ENCODE measurements at regions not wholly inside any gene's neighbourhood (a gene's known extent, or its start where the extent isn't known, plus 50 kb on each side); places are given as distances from the start of the nearest gene placed in this dataset.

- DNase-seq (ENCODE audit: low spot score): no peak
- no peaks in the 10 kb centered on the region for H3K79me2 ChIP-seq
- H3K4me2 ChIP-seq: no peak overlapping the region
- no peak overlapping the region for H2AFZ ChIP-seq
- TF ChIP-seq EZH2 (IDR thresholded peaks at IDR 0.05; ENCODE audit: borderline replicate concordance) (no peak), CTCF (IDR thresholded peaks at IDR 0.05; ENCODE audit: poor library complexity) (no peak), EZH2phosphoT487 (IDR thresholded peaks at IDR 0.05; ENCODE audit: low read depth, severe bottlenecking, unreplicated experiment) (no peak)
- no peaks in the 10 kb centered on the region for H3K9me2 ChIP-seq (replicated peaks; ENCODE audit: insufficient read depth)
- H3K27ac ChIP-seq: no peak overlapping the region
- no peaks in the 10 kb centered on the region for H3K9me3 ChIP-seq (ENCODE audit: low read depth)
- WGBS (ENCODE audit: low lambda C conversion rate, missing lambda C conversion rate): 68% methylated on average over 1 of the region's 1 CpG
- no peaks in the 10 kb centered on the region for H4K20me1 ChIP-seq (ENCODE audit: insufficient read depth, poor library complexity, severe bottlenecking)
- H3K4me3 ChIP-seq: no peak overlapping the region
- H3K27me3 ChIP-seq: no peaks in the 10 kb centered on the region
- no peaks in the 10 kb centered on the region for H3K4me1 ChIP-seq (ENCODE audit: insufficient read depth)
- no peaks in the 10 kb centered on the region for H3K36me3 ChIP-seq (replicated peaks; ENCODE audit: insufficient read depth, low read depth)
Measured at GRCh38 chr2:221085341-221085900, 486.7 kb downstream of the EPHA4 start.

- H3K27me3 ChIP-seq: no peaks in the 10 kb centered on the region
- TF ChIP-seq EZH2 (IDR thresholded peaks at IDR 0.05; ENCODE audit: borderline replicate concordance) (no peak), EZH2phosphoT487 (IDR thresholded peaks at IDR 0.05; ENCODE audit: low read depth, severe bottlenecking, unreplicated experiment) (no peak), CTCF (IDR thresholded peaks at IDR 0.05; ENCODE audit: poor library complexity) (no peak)
- DNase-seq (ENCODE audit: low spot score): no peak
- H2AFZ ChIP-seq: no peak overlapping the region
- WGBS (ENCODE audit: low lambda C conversion rate, missing lambda C conversion rate): 92% methylated on average over 1 of the region's 1 CpG
- no peaks in the 10 kb centered on the region for H3K79me2 ChIP-seq
- H3K9me3 ChIP-seq (ENCODE audit: low read depth): no peaks in the 10 kb centered on the region
- H3K4me1 ChIP-seq (ENCODE audit: insufficient read depth): no peaks in the 10 kb centered on the region
- H3K4me2 ChIP-seq: no peak overlapping the region
- H3K27ac ChIP-seq: no peak overlapping the region
- no peaks in the 10 kb centered on the region for H3K36me3 ChIP-seq (replicated peaks; ENCODE audit: insufficient read depth, low read depth)
- no peak overlapping the region for H3K4me3 ChIP-seq
- H4K20me1 ChIP-seq (ENCODE audit: insufficient read depth, poor library complexity, severe bottlenecking): no peaks in the 10 kb centered on the region
- no peaks in the 10 kb centered on the region for H3K9me2 ChIP-seq (replicated peaks; ENCODE audit: insufficient read depth)
Measured at GRCh38 chr2:221085936-221086335, 486.2 kb downstream of the EPHA4 start.

DNA sequence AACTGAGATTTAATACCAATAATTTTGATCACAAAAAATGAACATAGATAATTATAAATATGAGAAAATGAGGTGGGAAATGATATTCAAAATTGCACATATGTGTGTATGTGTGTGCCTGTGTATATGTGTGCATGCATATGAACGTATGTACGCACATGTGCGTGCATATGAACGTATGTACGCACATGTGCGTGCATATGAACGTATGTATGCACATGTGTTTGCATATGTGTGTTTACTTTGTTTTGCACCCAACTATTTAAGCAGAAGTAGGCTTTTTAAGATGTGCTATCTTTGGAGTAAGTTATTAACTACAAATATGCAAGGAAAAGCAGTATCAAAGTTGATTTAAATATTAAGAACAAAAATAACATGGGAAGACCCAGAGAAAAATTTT is 484.3 kb downstream of the EPHA4 start:
- Histone ChIP-seq H3K9me2 (replicated peaks; ENCODE audit: insufficient read depth) (no peaks in the 10 kb centered on the region), H3K36me3 (replicated peaks; ENCODE audit: insufficient read depth, low read depth) (no peaks in the 10 kb centered on the region), H3K79me2 (no peaks in the 10 kb centered on the region), H3K4me2 (no peak overlapping the region), H3K4me1 (ENCODE audit: insufficient read depth) (no peaks in the 10 kb centered on the region), H3K27ac (no peak overlapping the region), H3K4me3 (no peak overlapping the region), H2AFZ (no peak overlapping the region), H4K20me1 (ENCODE audit: insufficient read depth, poor library complexity, severe bottlenecking) (no peaks in the 10 kb centered on the region), H3K27me3 (no peaks in the 10 kb centered on the region), H3K9me3 (ENCODE audit: low read depth) (no peaks in the 10 kb centered on the region)
- TF ChIP-seq EZH2phosphoT487 (IDR thresholded peaks at IDR 0.05; ENCODE audit: low read depth, severe bottlenecking, unreplicated experiment): no peak
- no peak for TF ChIP-seq CTCF (IDR thresholded peaks at IDR 0.05; ENCODE audit: poor library complexity)
- no peak for TF ChIP-seq EZH2 (IDR thresholded peaks at IDR 0.05; ENCODE audit: borderline replicate concordance)
- 86% methylated on average over 7 of the region's 7 CpGs for WGBS (ENCODE audit: low lambda C conversion rate, missing lambda C conversion rate)
- no peak for DNase-seq (ENCODE audit: low spot score)

DNA sequence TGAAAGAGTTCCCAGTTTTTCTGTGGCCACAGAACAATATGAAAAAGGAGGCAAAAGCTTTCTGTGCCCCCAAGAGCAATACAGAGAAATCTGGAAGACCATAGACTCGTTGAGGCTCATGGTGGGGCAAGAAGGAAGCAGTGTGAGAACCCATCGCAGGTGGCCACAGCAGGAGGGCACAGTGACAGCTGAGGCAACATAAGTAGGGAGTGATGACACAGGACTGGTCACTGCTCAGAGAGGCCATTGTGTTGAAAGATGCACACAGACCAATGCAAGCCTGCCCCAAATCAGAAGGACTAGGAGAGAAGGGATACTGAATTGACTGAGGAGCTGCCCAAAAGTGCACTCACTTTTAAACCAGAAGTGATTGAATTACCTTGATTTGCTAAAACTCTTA is 483.6 kb downstream of the EPHA4 start:
- Histone ChIP-seq H3K9me3 (ENCODE audit: low read depth) (no peaks in the 10 kb centered on the region), H3K4me2 (no peak overlapping the region)
- 63% methylated on average over 2 of the region's 2 CpGs for WGBS (ENCODE audit: low lambda C conversion rate, missing lambda C conversion rate)

More for the DNA sequence above, 483.6 kb downstream of the EPHA4 start:
- Histone ChIP-seq H3K9me2 (replicated peaks; ENCODE audit: insufficient read depth) (no peaks in the 10 kb centered on the region), H3K79me2 (no peaks in the 10 kb centered on the region), H3K27me3 (peaks cover under 1% of the 10 kb centered on the region), H3K36me3 (replicated peaks; ENCODE audit: insufficient read depth, low read depth) (no peaks in the 10 kb centered on the region), H2AFZ (no peak overlapping the region), H3K27ac (no peak overlapping the region), H3K4me3 (no peak overlapping the region), H4K20me1 (ENCODE audit: insufficient read depth, poor library complexity, severe bottlenecking) (no peaks in the 10 kb centered on the region), H3K4me1 (ENCODE audit: insufficient read depth) (no peaks in the 10 kb centered on the region)
- TF ChIP-seq EZH2phosphoT487 (IDR thresholded peaks at IDR 0.05; ENCODE audit: low read depth, severe bottlenecking, unreplicated experiment): no peak
- TF ChIP-seq CTCF (IDR thresholded peaks at IDR 0.05; ENCODE audit: poor library complexity): no peak
- TF ChIP-seq EZH2 (IDR thresholded peaks at IDR 0.05; ENCODE audit: borderline replicate concordance): no peak
- DNase-seq (ENCODE audit: low spot score): no peak

Measured in hepatocyte (in vitro differentiated cells).